Activated T-helper 2 cell treated with anti-CD3 and anti-CD28 coated beads, Interferon-gamma antibody, Interleukin-2, Interleukin-4, amounts not matched to agents 10 μg/mL and 5 μg/mL and 100 μg/mL, durations not matched to agents 14 hours and 24 hours and 36 hours (primary cell): ENCODE measurements at regions not wholly inside any gene's neighbourhood (a gene's known extent, or its start where the extent isn't known, plus 50 kb on each side); places are given as distances from the start of the nearest gene placed in this dataset.

Experiments used
- DNase-seq: peaks from one replicate; pipeline ENCODE4 v3.0.0; 2021; ENCODE audit warnings: low spot score
- H3K27ac Mint-ChIP-seq: one replicate; pipeline ENCODE4 v1.8.0; 2021; ENCODE audit warnings: mixed read lengths
- H3K27me3 Mint-ChIP-seq: one replicate; pipeline ENCODE4 v1.8.0; 2021; ENCODE audit warnings: low read depth, mixed read lengths
- H3K36me3 Mint-ChIP-seq: one replicate; pipeline ENCODE4 v1.8.0; 2021; ENCODE audit warnings: low read depth, mixed read lengths
- H3K4me1 Mint-ChIP-seq: one replicate; pipeline ENCODE4 v1.8.0; 2021; ENCODE audit warnings: low read depth, mixed read lengths
- H3K4me3 Mint-ChIP-seq: one replicate; pipeline ENCODE4 v1.8.0; 2021; ENCODE audit warnings: low read depth, mild to moderate bottlenecking, moderate library complexity, mixed read lengths
- H3K9me3 Mint-ChIP-seq: one replicate; pipeline ENCODE4 v1.8.0; 2021; ENCODE audit warnings: mixed read lengths
- intact Hi-C: fragments of 100-400 bp; cut with micrococcal nuclease; formaldehyde crosslinking; loops from one replicate; pipeline ENCODE4 v1.15.1; 2023

DNA sequence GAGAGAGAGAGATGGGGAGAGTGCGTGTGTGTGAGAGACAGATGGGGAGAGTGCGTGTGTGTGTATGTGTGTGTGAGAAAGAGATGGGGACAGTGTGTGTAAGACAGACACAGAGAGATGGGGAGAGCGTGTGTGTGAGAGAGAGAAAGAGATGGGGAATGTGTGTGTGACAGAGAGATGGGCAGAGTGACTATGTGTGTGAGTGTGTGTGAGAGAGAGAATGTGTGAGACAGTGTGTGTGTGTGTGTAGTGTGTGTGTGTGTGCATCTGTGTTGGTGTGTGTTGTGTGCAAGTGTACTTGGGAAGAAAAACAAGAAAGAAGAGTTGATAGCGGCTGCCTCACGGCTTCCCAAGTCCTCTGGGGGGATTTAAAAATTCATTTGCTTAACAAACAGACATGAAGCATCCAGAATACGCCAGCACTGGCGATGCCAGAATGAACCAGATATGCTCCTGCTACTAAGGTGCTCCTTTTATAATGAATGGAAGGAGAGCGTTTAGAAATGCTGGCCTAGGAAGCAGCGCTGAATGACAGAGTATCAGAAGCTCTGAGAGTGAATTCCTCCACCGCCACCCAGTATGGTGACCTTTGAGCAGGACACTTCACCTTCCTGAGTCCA, 186.1 kb upstream of the TSC22D2 start:
- H3K27ac Mint-ChIP-seq = no peak overlapping the region
- intact Hi-C loops = loop anchor here (1.0 kb wide), 1 partner anchor 255 kb away; no protein-coding TSS in a partner anchor
- no peak overlapping the region for H3K4me3 Mint-ChIP-seq
- peaks cover 50% of the 10 kb centered on the region for H3K27me3 Mint-ChIP-seq
- H3K4me1 Mint-ChIP-seq = peaks cover 2% of the 10 kb centered on the region
- H3K9me3 Mint-ChIP-seq = no peaks in the 10 kb centered on the region
- no peaks in the 10 kb centered on the region for H3K36me3 Mint-ChIP-seq
- no peak for DNase-seq

DNA sequence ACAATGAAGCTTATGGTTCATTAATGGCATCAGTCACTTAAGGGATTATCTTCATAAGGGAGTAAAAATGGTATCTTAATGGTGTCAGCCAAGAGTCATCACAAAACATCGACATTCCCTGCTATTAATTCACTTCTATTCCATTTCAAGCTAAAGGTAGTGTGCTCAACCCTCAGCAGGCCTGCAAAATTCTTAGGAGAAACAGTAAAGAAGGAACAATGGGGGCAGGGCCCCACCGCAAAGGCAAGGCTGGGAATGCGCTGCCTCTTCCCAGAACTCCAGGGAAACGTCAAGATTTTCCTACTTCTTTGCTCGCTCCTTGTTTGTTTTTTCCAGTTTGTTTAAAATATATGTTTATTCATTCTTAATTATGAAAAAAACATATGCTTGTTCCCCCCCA, 187.3 kb upstream of the TSC22D2 start:
- Mint-ChIP-seq H3K36me3 (no peaks in the 10 kb centered on the region), H3K4me1 (peaks cover 2% of the 10 kb centered on the region), H3K4me3 (no peak overlapping the region), H3K9me3 (no peaks in the 10 kb centered on the region), H3K27me3 (peaks cover 41% of the 10 kb centered on the region), H3K27ac (no peak overlapping the region)
- no peak for DNase-seq
- intact Hi-C loops = loop anchor here (1.0 kb wide), 1 partner anchor 253 kb away; no protein-coding TSS in a partner anchor

GRCh38 chr3:150220041-150220440, 188.1 kb upstream of the TSC22D2 start:
- Mint-ChIP-seq H3K27ac (no peak overlapping the region), H3K36me3 (no peaks in the 10 kb centered on the region), H3K4me1 (peaks cover 2% of the 10 kb centered on the region), H3K9me3 (no peaks in the 10 kb centered on the region), H3K27me3 (peaks cover 36% of the 10 kb centered on the region), H3K4me3 (no peak overlapping the region)
- intact Hi-C loops = no loop called here
- DNase-seq = no peak

- Mint-ChIP-seq H3K9me3 (no peaks in the 10 kb centered on the region), H3K36me3 (no peaks in the 10 kb centered on the region), H3K4me3 (no peak overlapping the region), H3K27me3 (peaks cover 27% of the 10 kb centered on the region), H3K27ac (no peak overlapping the region), H3K4me1 (peaks cover 2% of the 10 kb centered on the region)
- intact Hi-C loops = no loop called here
- DNase-seq = no peak
Observed at GRCh38 chr3:150218841-150219240, 189.3 kb upstream of the TSC22D2 start.

DNA sequence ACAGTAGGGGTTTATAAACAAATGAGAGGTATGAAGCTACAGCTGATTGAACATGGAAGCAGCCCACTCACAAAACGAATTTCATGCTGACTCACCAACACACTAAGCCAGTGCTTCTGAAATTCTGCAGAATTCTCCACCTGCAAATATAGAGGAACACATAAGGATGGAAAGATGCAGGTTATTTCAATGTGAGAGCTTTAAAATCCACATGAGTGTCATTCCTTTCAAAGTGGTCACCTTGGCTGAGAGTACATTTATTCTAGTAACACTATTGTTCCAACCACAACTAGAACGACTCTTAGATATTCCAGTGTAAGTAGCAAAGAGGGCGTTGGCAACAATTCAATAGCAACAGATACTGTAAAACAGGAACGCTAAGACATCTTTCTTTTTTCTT, 189.9 kb upstream of the TSC22D2 start:
- H3K4me1 Mint-ChIP-seq = peaks cover 2% of the 10 kb centered on the region
- no peak overlapping the region for H3K27ac Mint-ChIP-seq
- H3K4me3 Mint-ChIP-seq = no peak overlapping the region
- intact Hi-C loops = no loop called here
- H3K9me3 Mint-ChIP-seq = no peaks in the 10 kb centered on the region
- DNase-seq = no peak
- peaks cover 22% of the 10 kb centered on the region for H3K27me3 Mint-ChIP-seq
- H3K36me3 Mint-ChIP-seq = no peaks in the 10 kb centered on the region

- peaks cover 2% of the 10 kb centered on the region for H3K4me1 Mint-ChIP-seq
- H3K27ac Mint-ChIP-seq = no peak overlapping the region
- DNase-seq = no peak
- peaks cover 20% of the 10 kb centered on the region for H3K27me3 Mint-ChIP-seq
- H3K9me3 Mint-ChIP-seq = no peaks in the 10 kb centered on the region
- no peaks in the 10 kb centered on the region for H3K36me3 Mint-ChIP-seq
- intact Hi-C loops = no loop called here
- H3K4me3 Mint-ChIP-seq = no peak overlapping the region
Observed at GRCh38 chr3:150217691-150218090, 190.4 kb upstream of the TSC22D2 start.

- intact Hi-C loops = no loop called here
- Mint-ChIP-seq H3K27me3 (peaks cover 17% of the 10 kb centered on the region), H3K4me1 (peaks cover 2% of the 10 kb centered on the region), H3K27ac (no peak overlapping the region), H3K9me3 (no peaks in the 10 kb centered on the region), H3K36me3 (no peaks in the 10 kb centered on the region), H3K4me3 (no peak overlapping the region)
- no peak for DNase-seq
Observed at GRCh38 chr3:150216866-150217600, 191.1 kb upstream of the TSC22D2 start.

GRCh38 chr3:150216041-150216811, 191.9 kb upstream of the TSC22D2 start:
- H3K9me3 Mint-ChIP-seq = no peaks in the 10 kb centered on the region
- peaks cover 1% of the 10 kb centered on the region for H3K4me1 Mint-ChIP-seq

DNA sequence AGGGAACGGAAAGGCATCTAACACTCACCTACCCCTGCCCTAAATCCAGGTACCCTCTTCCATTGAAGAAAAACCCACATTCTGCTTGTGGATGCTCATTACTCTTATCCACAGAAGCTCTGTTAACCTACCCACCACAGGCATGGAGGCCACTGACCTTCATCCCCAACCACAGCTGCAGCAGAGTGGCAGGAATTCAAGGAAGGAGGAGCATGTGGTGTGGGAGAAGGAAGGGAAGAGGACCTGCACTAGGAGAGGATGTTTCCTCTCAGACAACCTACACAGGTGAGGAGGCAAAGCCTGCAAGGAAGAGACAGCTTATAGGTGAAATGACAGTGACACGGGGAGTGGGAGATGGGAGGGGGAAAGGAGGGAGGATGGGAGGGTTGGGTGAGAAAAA, 192.5 kb upstream of the TSC22D2 start:
- Mint-ChIP-seq H3K4me3 (no peak overlapping the region), H3K27me3 (peaks cover 7% of the 10 kb centered on the region), H3K4me1 (no peaks in the 10 kb centered on the region), H3K9me3 (no peaks in the 10 kb centered on the region), H3K27ac (no peak overlapping the region), H3K36me3 (no peaks in the 10 kb centered on the region)
- intact Hi-C loops = no loop called here
- DNase-seq = no peak

More at GRCh38 chr3:150216041-150216811, 191.9 kb upstream of the TSC22D2 start:
- H3K27me3 Mint-ChIP-seq = peaks cover 10% of the 10 kb centered on the region
- no peak overlapping the region for H3K27ac Mint-ChIP-seq
- H3K36me3 Mint-ChIP-seq = no peaks in the 10 kb centered on the region
- DNase-seq = no peak
- no peak overlapping the region for H3K4me3 Mint-ChIP-seq
- intact Hi-C loops = no loop called here

DNA sequence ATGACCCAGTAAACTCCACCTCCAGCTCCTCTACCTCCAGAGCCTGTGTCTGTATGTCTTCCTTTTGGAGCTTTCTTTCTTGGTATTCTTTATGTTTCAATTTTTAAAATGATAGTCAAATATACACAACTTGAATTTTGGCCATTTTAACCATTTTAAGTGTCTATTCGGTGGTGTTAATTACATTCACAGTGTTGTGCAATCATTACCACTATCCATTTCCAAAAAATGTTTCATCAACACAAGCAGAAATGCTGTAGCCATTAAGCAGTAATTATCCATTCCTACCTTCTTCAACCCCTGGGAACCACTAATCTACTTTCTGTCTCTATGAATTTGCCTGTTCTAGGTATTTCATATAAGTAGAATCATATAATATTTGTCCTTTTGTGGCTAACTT, 194.5 kb upstream of the TSC22D2 start:
- no peaks in the 10 kb centered on the region for H3K36me3 Mint-ChIP-seq
- H3K4me3 Mint-ChIP-seq = no peak overlapping the region
- no peaks in the 10 kb centered on the region for H3K4me1 Mint-ChIP-seq
- no peak for DNase-seq
- intact Hi-C loops = no loop called here
- no peaks in the 10 kb centered on the region for H3K9me3 Mint-ChIP-seq
- peaks cover 4% of the 10 kb centered on the region for H3K27me3 Mint-ChIP-seq
- H3K27ac Mint-ChIP-seq = no peak overlapping the region

GRCh38 chr3:150210461-150211110, 197.5 kb upstream of the TSC22D2 start:
- no peak for DNase-seq
- intact Hi-C loops = no loop called here
- no peaks in the 10 kb centered on the region for H3K9me3 Mint-ChIP-seq
- H3K27me3 Mint-ChIP-seq = peaks cover 11% of the 10 kb centered on the region
- H3K4me3 Mint-ChIP-seq = no peak overlapping the region
- H3K4me1 Mint-ChIP-seq = no peaks in the 10 kb centered on the region
- H3K36me3 Mint-ChIP-seq = no peaks in the 10 kb centered on the region
- H3K27ac Mint-ChIP-seq = no peak overlapping the region

- Mint-ChIP-seq H3K27ac (no peak overlapping the region), H3K4me3 (no peak overlapping the region), H3K36me3 (no peaks in the 10 kb centered on the region), H3K4me1 (no peaks in the 10 kb centered on the region), H3K9me3 (no peaks in the 10 kb centered on the region), H3K27me3 (peaks cover 11% of the 10 kb centered on the region)
- intact Hi-C loops = no loop called here
- no peak for DNase-seq
Observed at GRCh38 chr3:150203273-150203672, 204.8 kb upstream of the TSC22D2 start.
